AG09319 (cell line): ENCODE measurements at regions not wholly inside any gene's neighbourhood (a gene's known extent, or its start where the extent isn't known, plus 50 kb on each side); places are given as distances from the start of the nearest gene placed in this dataset.

Experiments
- DNase-seq: peaks from one replicate; pipeline ENCODE4 v3.0.0-alpha.2; 2010; ENCODE audit warnings: low read depth; ENCODE audit errors: extremely low read depth
- CTCF ChIP-seq: IDR thresholded peaks from 2 replicates; pipeline ENCODE4 v1.5.1; 2011; ENCODE audit warnings: low read depth, mild to moderate bottlenecking, inconsistent platforms, low read length, moderate library complexity

GRCh38 chr15:81530271-81530691 lies 156.3 kb upstream of the TMC3 start:
- TF ChIP-seq CTCF, result no peak
- DNase-seq, result no peak

- no peak for TF ChIP-seq CTCF
- no peak for DNase-seq
Observed at GRCh38 chr15:81529481-81529880, 155.5 kb upstream of the TMC3 start.

- no peak for DNase-seq
- TF ChIP-seq CTCF, result no peak
Observed at GRCh38 chr15:81526029-81526428, 152.0 kb upstream of the TMC3 start.

- no peak for TF ChIP-seq CTCF
- no peak for DNase-seq
Observed at GRCh38 chr15:81524496-81524895, 150.5 kb upstream of the TMC3 start.

- no peak for DNase-seq
- TF ChIP-seq CTCF, result no peak
Observed at GRCh38 chr15:81523867-81524266, 149.9 kb upstream of the TMC3 start.

GRCh38 chr15:81520480-81520879 lies 146.5 kb upstream of the TMC3 start:
- no peak for TF ChIP-seq CTCF
- DNase-seq, result no peak

- no peak for TF ChIP-seq CTCF
- DNase-seq, result no peak
Observed at GRCh38 chr15:81516461-81516860, 142.4 kb upstream of the TMC3 start.
